ENCODE measurements at regions not wholly inside any gene's neighbourhood (a gene's known extent, or its start where the extent isn't known, plus 50 kb on each side); places are given as distances from the start of the nearest gene placed in this dataset.

- no peaks in the 10 kb centered on the region for H3K27me3 Mint-ChIP-seq (ENCODE audit: low read depth)
- H3K36me3 Mint-ChIP-seq, result no peaks in the 10 kb centered on the region
- peaks cover 18% of the 10 kb centered on the region for H3K4me1 Mint-ChIP-seq
- no peak for DNase-seq (ENCODE audit: low spot score in 2 of 2, unreplicated experiment in 2 of 2)
- no peak overlapping the region for H3K4me3 Mint-ChIP-seq
- TF ChIP-seq CTCF (IDR thresholded peaks at IDR 0.05; ENCODE audit: unreplicated experiment), result no peak
- no peaks in the 10 kb centered on the region for H3K9me3 Mint-ChIP-seq
- H3K27ac Mint-ChIP-seq, result no peak overlapping the region
These were observed 59.2 kb upstream of the SSX2IP start for GRCh38 chr1:84749427-84749826.

GRCh38 chr1:84748364-84748763 lies 58.1 kb upstream of the SSX2IP start:
- Mint-ChIP-seq H3K36me3 (no peaks in the 10 kb centered on the region), H3K9me3 (no peaks in the 10 kb centered on the region), H3K4me3 (no peak overlapping the region), H3K27me3 (ENCODE audit: low read depth) (no peaks in the 10 kb centered on the region), H3K4me1 (peaks cover 19% of the 10 kb centered on the region), H3K27ac (no peak overlapping the region)
- TF ChIP-seq CTCF (IDR thresholded peaks at IDR 0.05; ENCODE audit: unreplicated experiment), result no peak
- no peak for DNase-seq (ENCODE audit: low spot score in 2 of 2, unreplicated experiment in 2 of 2)

GRCh38 chr1:84745857-84746256 lies 55.6 kb upstream of the SSX2IP start:
- H3K4me1 Mint-ChIP-seq, result peaks cover 18% of the 10 kb centered on the region
- H3K27ac Mint-ChIP-seq, result no peak overlapping the region
- no peak for DNase-seq (ENCODE audit: low spot score in 2 of 2, unreplicated experiment in 2 of 2)
- no peak overlapping the region for H3K4me3 Mint-ChIP-seq
- no peak for TF ChIP-seq CTCF (IDR thresholded peaks at IDR 0.05; ENCODE audit: unreplicated experiment)
- no peaks in the 10 kb centered on the region for H3K27me3 Mint-ChIP-seq (ENCODE audit: low read depth)
- no peaks in the 10 kb centered on the region for H3K36me3 Mint-ChIP-seq
- peaks cover 9% of the 10 kb centered on the region for H3K9me3 Mint-ChIP-seq

GRCh38 chr1:84743896-84744295 lies 53.6 kb upstream of the SSX2IP start:
- Mint-ChIP-seq H3K36me3 (no peaks in the 10 kb centered on the region), H3K4me3 (no peak overlapping the region), H3K4me1 (peaks cover 7% of the 10 kb centered on the region), H3K27me3 (ENCODE audit: low read depth) (no peaks in the 10 kb centered on the region), H3K9me3 (peaks cover 9% of the 10 kb centered on the region), H3K27ac (no peak overlapping the region)
- no peak for DNase-seq (ENCODE audit: low spot score in 2 of 2, unreplicated experiment in 2 of 2)
- no peak for TF ChIP-seq CTCF (IDR thresholded peaks at IDR 0.05; ENCODE audit: unreplicated experiment)

- Mint-ChIP-seq H3K4me3 (no peak overlapping the region), H3K27me3 (ENCODE audit: low read depth) (no peaks in the 10 kb centered on the region)
These were observed 52.4 kb upstream of the SSX2IP start for GRCh38 chr1:84742653-84743052.

More at GRCh38 chr1:84742653-84743052, 52.4 kb upstream of the SSX2IP start:
- Mint-ChIP-seq H3K27ac (no peak overlapping the region), H3K9me3 (peaks cover 9% of the 10 kb centered on the region), H3K4me1 (peaks cover 3% of the 10 kb centered on the region), H3K36me3 (no peaks in the 10 kb centered on the region)
- DNase-seq (ENCODE audit: low spot score in 2 of 2, unreplicated experiment in 2 of 2), result no peak
- no peak for TF ChIP-seq CTCF (IDR thresholded peaks at IDR 0.05; ENCODE audit: unreplicated experiment)

All from mesothelial cell of epicardium (in vitro differentiated cells).